Activated naive CD4-positive, alpha-beta T cell treated with anti-CD3 and anti-CD28 coated beads for 36 hours (primary cell): ENCODE measurements at regions not wholly inside any gene's neighbourhood (a gene's known extent, or its start where the extent isn't known, plus 50 kb on each side); places are given as distances from the start of the nearest gene placed in this dataset.
"Not testable (repeated sequence)": the region's sequence is repeated elsewhere in the genome, so short reads cannot be mapped to it uniquely, and the experiment has no call there.

Experiments used
- CTCF ChIA-PET: fragments of 350-600 bp; sonication (Branson Sonifier 250); formaldehyde crosslinking; loops from one replicate; lab custom pipeline; 2021; ENCODE audit warnings: antibody characterized with exemption; lab: Charles Lee
- DNase-seq: peaks from one replicate; pipeline ENCODE4 v3.0.0-alpha.2; 2020
- H3K27ac Mint-ChIP-seq: one replicate; pipeline ENCODE4 v1.8.0; 2021; ENCODE audit warnings: mild to moderate bottlenecking, mixed read lengths
- H3K27me3 Mint-ChIP-seq: one replicate; pipeline ENCODE4 v1.8.0; 2021; ENCODE audit warnings: low read depth, mixed read lengths
- H3K36me3 Mint-ChIP-seq: one replicate; pipeline ENCODE4 v1.8.0; 2021; ENCODE audit warnings: low read depth, mixed read lengths
- H3K4me1 Mint-ChIP-seq: one replicate; pipeline ENCODE4 v1.8.0; 2021; ENCODE audit warnings: low read depth, mixed read lengths
- H3K4me3 Mint-ChIP-seq: one replicate; pipeline ENCODE4 v1.8.0; 2021; ENCODE audit warnings: mild to moderate bottlenecking, moderate library complexity, mixed read lengths
- H3K9me3 Mint-ChIP-seq: one replicate; pipeline ENCODE4 v1.8.0; 2021; ENCODE audit warnings: mixed read lengths
- intact Hi-C: fragments of 100-400 bp; cut with micrococcal nuclease; formaldehyde crosslinking; loops from one replicate; pipeline ENCODE4 v1.15.1; 2023

DNA sequence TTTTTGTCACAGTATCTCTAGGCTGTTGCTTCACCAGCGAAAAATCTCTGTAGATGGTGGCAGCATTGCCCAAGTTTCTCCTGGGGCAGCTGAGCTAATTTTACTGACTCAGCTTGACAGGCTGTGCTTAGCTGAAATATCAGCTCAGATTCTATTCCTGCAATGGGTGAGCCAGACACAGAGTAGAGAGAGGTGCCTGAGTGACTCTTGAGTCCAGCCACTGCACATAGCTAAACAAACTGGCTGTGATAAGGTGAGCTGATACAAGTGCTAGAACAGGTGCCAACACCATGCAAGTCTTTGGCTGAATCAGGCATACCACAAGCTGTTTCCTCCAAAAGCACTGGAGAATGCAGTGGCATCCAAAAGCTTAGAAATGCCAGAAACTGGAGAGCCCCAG, 110.9 kb upstream of the TSPY4 start:
- CTCF ChIA-PET, result interaction anchor here (1.1 kb wide), 1 partner anchor 12 kb away, joined by 3 read pairs; no protein-coding TSS in a partner anchor
- no peak for DNase-seq
- Mint-ChIP-seq H3K4me1 (no peaks in the 10 kb centered on the region), H3K4me3 (no peak overlapping the region), H3K27me3 (no peaks in the 10 kb centered on the region), H3K36me3 (peaks cover 1% of the 10 kb centered on the region), H3K27ac (no peak overlapping the region), H3K9me3 (peaks cover 3% of the 10 kb centered on the region)
- intact Hi-C loops, result no loop called here

DNA sequence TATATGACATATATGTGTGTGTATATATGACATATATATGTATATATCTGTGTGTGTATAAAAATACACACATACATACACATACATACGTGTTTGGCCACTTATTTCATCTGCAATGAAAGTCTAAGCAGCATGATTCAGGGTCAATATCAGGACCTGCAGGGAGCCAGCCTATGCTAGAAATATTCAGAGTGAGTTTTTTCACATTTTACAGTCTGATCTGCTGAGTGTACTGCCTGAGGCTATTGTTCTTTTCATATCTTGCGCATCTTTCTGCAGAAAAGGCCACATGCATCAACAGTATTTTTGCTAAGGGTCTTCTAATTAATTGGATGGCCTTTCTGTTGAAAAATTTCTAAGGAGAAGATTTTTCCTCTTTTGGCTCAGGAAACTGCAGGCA, 80.0 kb upstream of the TSPY4 start:
- no peak for DNase-seq
- Mint-ChIP-seq H3K4me3 (no peak overlapping the region), H3K27me3 (no peaks in the 10 kb centered on the region), H3K9me3 (no peaks in the 10 kb centered on the region), H3K4me1 (no peaks in the 10 kb centered on the region), H3K36me3 (no peaks in the 10 kb centered on the region), H3K27ac (no peak overlapping the region)
- intact Hi-C loops, result no loop called here
- CTCF ChIA-PET, result no interaction called here

DNA sequence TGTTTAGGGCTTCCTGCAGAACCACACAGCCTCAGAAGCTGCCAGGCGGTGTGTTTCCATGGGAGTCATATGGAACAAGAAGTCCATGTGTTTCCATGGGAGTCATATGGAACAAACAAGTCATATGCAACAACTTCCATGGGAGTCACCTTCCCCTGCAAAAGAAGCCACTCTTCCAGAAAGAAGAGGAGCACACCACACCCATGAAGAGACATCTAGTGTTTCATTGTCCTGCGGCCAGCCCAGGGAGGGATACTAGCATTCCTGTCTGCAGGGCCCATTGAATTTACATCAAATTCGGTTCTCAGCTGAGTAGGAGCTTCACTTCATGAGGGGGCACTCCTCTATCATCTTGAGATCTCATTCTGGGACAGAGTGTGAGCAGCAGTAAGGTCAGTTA, 79.5 kb upstream of the TSPY4 start:
- H3K4me3 Mint-ChIP-seq, result no peak overlapping the region
- CTCF ChIA-PET, result no interaction called here
- DNase-seq, result no peak
- H3K9me3 Mint-ChIP-seq, result no peaks in the 10 kb centered on the region
- H3K4me1 Mint-ChIP-seq, result no peaks in the 10 kb centered on the region
- no peak overlapping the region for H3K27ac Mint-ChIP-seq
- H3K36me3 Mint-ChIP-seq, result no peaks in the 10 kb centered on the region
- no peaks in the 10 kb centered on the region for H3K27me3 Mint-ChIP-seq
- intact Hi-C loops, result no loop called here

DNA sequence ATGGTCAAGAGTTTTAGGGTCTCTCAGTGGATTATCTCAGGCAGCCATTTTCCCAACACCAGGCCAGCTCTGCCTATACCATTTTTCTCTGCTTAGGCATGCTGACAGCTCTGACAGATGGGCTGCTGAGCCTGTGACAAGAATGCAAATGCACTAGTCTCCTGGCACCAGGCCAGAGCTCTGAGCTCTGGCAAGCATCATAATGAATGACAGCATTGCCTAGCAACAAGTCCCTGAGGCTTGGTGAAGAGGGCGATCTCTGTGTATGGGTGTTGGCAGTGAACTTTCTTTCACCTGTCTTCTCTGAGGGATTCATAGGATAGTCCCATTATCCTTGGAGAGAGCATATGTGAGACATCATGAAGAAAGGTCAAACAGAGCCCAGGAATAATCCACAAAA, 77.9 kb upstream of the TSPY4 start:
- Mint-ChIP-seq H3K4me1 (no peaks in the 10 kb centered on the region), H3K9me3 (no peaks in the 10 kb centered on the region), H3K27ac (no peak overlapping the region), H3K27me3 (no peaks in the 10 kb centered on the region), H3K4me3 (no peak overlapping the region), H3K36me3 (no peaks in the 10 kb centered on the region)
- CTCF ChIA-PET, result no interaction called here
- intact Hi-C loops, result no loop called here
- DNase-seq, result no peak

DNA sequence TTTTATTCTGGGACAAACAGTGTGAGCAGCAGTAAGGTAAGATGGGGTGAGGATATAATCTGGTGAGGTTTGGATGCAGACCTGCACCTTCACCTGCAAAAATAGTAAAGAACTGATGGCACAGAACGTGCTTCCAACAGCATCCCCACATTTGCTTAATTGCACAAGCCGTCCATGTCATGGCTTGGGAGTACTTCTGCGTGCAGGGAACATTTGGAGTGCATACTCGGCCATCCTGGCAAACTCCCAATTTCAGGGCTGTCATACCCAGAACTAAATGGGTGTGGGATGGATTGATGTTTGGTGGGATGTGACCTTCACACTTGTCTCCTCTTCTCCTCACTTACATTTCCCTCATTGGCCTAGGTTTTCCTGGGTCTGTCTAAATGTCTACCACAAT, 76.8 kb upstream of the TSPY4 start:
- H3K36me3 Mint-ChIP-seq, result no peaks in the 10 kb centered on the region
- no peak for DNase-seq
- CTCF ChIA-PET, result no interaction called here
- no peak overlapping the region for H3K4me3 Mint-ChIP-seq
- no peaks in the 10 kb centered on the region for H3K9me3 Mint-ChIP-seq
- H3K4me1 Mint-ChIP-seq, result no peaks in the 10 kb centered on the region
- intact Hi-C loops, result no loop called here
- H3K27me3 Mint-ChIP-seq, result no peaks in the 10 kb centered on the region
- H3K27ac Mint-ChIP-seq, result no peak overlapping the region

DNA sequence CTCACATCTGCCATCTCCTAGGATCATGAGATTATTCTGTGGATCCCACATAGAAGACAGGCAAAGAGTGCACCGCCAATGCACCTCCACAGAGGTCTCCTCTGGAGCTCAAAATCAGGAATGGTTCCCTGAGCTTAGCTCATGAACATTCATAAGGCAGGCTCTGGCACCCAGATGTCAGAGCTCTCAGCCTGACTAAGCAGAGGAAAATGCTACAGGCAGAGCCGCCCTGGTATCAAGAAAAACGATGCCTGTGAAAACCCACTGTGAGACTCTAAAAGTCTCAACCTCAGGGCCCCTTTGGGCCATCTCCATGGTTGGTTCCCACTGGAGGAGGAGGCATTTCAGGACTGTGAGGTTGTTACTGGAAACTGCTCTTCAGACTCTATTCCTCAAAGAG, 71.7 kb upstream of the TSPY4 start:
- Mint-ChIP-seq H3K4me3 (no peak overlapping the region), H3K9me3 (no peaks in the 10 kb centered on the region), H3K4me1 (no peaks in the 10 kb centered on the region), H3K27ac (no peak overlapping the region), H3K36me3 (no peaks in the 10 kb centered on the region), H3K27me3 (no peaks in the 10 kb centered on the region)
- intact Hi-C loops, result no loop called here
- CTCF ChIA-PET, result no interaction called here
- no peak for DNase-seq

DNA sequence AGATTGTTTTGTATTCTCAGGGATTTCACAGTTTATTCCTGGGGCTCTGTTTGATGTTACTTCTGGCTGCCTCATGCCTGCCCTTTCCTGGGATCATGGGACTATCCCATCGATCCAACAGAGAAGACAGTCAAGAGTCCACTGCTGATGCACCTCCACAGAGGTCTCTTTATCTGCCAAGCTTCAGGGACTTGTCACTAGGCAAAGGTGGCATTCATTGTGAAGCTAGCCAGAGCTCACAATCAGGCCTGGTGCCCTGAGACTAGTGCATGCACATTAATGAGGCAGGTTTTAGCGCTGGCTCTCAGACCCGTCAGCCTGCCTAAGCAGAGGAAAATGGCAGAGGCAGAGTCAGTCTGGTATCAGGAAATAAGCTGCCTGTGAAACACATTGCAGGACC, 66.9 kb upstream of the TSPY4 start:
- H3K9me3 Mint-ChIP-seq, CTCF ChIA-PET, H3K36me3 Mint-ChIP-seq, intact Hi-C loops, H3K4me3 Mint-ChIP-seq, H3K4me1 Mint-ChIP-seq, DNase-seq, H3K27ac Mint-ChIP-seq, H3K27me3 Mint-ChIP-seq: not testable (repeated sequence)

DNA sequence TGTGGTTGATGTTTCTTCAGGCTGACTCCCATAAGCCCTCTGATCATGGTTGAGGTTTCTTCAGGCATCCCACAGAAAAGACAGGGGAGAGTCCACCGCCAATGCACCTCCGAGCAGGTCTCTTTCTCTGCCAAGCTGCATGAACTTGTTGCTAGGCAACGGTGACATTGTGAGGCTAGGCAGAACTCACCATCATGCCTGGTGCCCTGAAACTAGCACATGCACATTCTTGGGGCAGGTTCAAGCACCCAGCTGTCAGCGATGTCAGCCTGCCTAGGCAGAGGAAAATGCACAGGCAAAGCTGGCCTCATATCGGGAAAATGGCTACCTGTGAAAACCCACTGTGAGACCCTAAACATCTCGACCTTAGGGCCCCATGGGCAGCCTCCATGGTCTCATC, 64.4 kb upstream of the TSPY4 start:
- DNase-seq, H3K4me3 Mint-ChIP-seq, H3K27ac Mint-ChIP-seq, H3K9me3 Mint-ChIP-seq, CTCF ChIA-PET, H3K36me3 Mint-ChIP-seq, intact Hi-C loops, H3K4me1 Mint-ChIP-seq, H3K27me3 Mint-ChIP-seq: not testable (repeated sequence)

DNA sequence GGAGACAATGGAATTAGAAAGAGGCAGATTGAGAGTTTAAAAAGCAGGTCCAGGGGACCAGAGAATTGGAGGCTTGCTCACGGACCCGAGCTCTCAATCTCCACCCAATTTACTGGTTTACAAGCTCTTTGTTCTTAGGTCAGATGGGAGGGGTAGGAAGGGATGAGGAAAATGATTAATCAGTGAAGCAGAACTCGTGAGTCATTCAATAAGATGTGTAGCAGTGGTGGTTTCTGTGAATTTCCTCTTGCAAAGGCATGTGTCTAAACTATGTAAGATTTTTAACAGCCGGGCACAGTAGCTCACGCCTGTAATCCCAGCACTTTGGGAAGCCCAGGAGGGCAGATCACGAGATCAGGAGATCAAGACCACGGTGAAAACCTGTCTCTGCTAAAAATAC, 58.4 kb upstream of the TSPY4 start:
- H3K9me3 Mint-ChIP-seq, H3K4me3 Mint-ChIP-seq, intact Hi-C loops, CTCF ChIA-PET, H3K27ac Mint-ChIP-seq, H3K36me3 Mint-ChIP-seq, H3K27me3 Mint-ChIP-seq, H3K4me1 Mint-ChIP-seq, DNase-seq: not testable (repeated sequence)
